Medulla oblongata (tissue), 1 donor: ENCODE measurements at regions not wholly inside any gene's neighbourhood (a gene's known extent, or its start where the extent isn't known, plus 50 kb on each side); places are given as distances from the start of the nearest gene placed in this dataset.
"Not testable (repeated sequence)": the region's sequence is repeated elsewhere in the genome, so short reads cannot be mapped to it uniquely, and the experiment has no call there.

ENCODE experiments used
- DNase-seq: peaks from one replicate; pipeline ENCODE4 v3.0.0-alpha.2; 2015; ENCODE audit errors: extremely low spot score

DNA sequence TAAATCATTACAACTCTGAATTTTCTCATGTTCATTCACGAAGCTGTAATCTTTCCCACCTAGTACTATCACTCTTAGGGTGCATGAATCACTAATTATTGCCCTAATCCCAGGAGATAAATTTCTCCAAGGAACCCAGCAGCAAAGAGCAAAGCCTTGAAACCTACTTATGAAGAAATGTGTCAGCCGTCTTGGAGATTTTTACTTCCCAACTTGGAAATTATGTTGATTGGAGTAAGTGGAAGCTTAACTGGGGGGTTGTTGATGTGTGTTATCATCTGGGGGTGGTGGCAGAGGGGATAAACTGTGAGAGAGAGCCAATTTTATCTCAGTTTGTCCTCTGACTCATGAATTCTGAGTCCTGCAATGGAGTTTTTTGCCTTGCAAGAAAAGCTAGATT is 440.5 kb upstream of the WWC1 start:
- no peak for DNase-seq

DNA sequence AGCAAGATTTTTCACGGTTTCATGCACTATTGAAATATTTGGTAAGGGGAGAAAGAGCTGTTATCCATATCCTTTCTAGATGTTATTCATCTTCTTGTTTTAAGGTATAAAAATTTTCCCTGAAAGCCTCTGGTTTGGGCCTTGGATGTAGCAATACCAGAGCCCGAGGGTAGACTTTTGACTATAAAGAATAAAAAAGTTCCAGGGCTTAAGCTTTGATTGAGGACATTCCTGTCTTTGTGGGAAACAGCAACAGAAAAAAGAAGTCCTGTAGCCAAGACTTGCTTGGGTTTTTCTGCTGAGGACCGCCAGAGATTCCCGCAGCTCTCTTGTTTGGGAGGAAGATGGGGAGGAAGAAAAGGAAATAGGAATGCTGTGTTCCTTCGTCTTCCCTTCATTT is 440.0 kb upstream of the WWC1 start:
- no peak for DNase-seq

- no peak for DNase-seq
These were observed 438.9 kb upstream of the WWC1 start for GRCh38 chr5:167852515-167852914.

GRCh38 chr5:167853421-167853820 is 438.0 kb upstream of the WWC1 start:
- no peak for DNase-seq

DNA sequence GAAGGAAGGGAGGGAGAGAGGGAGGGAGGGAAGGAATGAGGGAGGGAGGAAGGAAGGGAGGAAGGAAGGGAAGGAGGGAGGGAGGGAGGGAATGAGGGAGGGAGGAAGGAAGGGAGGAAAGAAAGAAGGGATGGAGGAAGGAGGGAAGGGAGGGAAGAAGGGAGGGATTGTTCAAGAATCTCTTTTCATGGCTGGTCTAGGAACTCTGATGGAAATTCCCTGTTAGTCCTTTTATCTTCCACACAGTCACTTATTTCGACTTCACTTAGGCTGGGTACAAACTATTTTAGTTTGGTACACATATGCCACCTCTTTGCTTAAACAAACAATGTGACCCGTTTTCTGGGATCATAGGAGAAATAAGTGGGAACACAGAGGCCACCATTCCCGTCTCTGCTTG is 435.6 kb upstream of the WWC1 start:
- DNase-seq, result no peak

GRCh38 chr5:167857321-167857720 is 434.1 kb upstream of the WWC1 start:
- DNase-seq, result no peak

- DNase-seq, result not testable (repeated sequence)
These were observed 433.1 kb upstream of the WWC1 start for GRCh38 chr5:167858186-167858855.

DNA sequence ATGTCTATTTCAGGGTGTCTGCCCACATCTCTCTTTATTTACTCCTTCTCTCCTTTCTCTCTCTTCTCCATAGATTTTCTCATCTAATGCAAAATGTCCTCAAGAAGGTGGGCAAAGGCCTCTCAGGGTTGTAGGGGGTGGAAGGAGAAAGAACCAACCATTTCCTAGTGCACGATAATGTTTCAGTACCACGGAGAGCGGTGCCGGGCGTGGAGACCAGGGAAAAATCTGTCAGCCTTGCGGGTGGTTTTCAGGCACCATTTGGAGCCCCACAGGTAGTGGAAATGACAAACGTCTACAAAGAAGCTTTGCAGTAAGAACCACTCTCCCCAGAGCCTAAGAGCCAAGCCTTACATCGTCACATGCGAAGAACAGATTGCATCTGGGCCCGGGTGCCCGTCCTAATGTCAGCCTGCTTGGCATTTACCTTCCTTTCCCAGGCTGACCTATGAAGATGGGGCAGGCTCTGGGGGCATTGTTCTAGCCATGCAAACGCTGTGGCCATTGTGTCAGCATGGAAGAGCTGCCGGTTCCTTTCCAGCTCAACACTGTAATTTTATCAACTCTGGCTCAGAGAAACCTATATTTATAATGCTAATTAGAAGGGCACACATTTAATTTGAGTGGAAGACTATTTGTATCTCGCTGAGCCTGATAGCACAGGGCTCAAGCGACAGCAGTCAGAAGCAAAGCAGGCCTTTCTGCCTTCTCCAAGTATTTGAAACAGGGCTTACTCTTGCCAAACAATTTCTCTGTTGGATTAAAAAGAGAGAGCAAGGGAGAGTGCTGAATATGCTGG is 430.1 kb upstream of the WWC1 start:
- DNase-seq, result no peak

DNA sequence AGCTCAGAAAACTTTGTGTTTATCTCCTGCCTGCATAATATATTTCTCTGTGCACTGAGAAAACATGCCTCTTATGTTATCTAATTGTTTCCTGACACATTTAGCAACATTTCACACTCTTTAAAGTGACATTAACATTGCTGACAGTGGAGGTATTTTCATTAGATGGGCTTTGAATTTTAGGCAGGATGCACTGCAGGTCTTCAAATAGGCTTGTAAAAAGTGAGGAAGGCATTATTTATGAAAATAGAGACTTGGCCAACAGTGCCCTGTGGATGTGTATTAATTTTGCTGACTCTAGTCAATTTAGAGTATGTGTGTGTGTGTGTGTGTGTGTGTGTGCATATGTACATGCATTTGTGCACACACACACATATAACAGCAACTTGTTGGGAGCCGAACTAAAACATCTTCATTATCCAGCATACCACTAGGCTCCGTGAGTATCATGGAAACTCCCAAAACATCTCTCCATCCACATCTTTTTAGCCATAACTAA is 429.5 kb upstream of the WWC1 start:
- DNase-seq, result no peak

- no peak for DNase-seq
These were observed 427.6 kb upstream of the WWC1 start for GRCh38 chr5:167863883-167864282.

DNA sequence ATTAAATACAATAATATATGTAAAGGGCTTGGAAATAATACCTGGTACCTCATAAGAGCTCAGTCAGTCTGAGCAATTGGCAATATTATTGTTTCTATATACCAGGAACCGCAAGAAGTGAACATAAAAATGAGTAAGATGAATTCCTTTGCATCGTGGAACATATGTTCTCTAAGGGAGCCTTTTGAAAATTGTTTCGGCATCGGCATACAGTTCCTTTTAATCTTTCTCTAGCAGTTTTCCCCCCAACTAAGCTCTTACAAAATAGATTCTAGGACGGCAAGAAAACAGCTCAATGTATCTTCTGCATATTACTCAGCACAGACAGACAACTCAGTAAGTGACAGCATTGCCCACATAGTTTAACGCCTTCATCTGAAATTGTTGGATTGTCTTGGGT is 426.6 kb upstream of the WWC1 start:
- no peak for DNase-seq

DNA sequence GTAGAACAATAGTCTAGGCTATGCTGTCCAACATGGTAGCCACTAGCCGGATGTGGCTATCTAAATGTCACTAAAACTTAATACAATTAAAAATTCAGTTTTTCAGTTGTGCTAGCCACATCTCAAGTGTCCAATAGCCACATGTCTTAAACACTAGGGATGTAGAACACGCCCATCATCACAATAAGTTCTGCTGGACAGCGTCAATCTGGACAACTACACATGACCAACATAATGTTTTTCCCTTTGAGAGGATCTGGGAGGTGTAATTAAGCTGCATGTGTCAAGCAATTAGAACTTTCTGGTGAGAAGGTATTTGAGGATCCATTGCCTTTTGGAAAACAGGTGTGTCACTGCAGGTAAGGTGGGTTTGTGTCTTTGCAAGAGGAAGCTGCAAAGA is 424.6 kb upstream of the WWC1 start:
- no peak for DNase-seq

DNA sequence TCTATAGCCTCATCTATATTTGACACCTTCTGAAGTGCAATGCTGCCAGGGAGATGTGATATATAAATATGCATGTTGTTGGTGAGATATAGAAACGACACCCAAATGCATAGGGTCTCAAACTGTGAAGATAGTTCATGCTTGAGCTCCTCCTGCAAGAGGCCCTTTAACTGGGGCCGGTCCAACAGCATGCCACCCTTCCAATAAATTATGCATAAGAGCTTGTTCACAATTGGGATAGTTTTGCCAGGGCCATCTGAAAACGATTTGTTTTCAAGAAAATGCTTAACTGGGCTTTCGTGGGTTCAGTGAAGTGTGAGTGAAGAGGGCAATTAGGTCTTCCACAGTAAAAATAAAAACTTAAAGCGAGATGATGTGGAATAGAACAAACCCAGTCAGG is 424.2 kb upstream of the WWC1 start:
- DNase-seq, result no peak

- no peak for DNase-seq
These were observed 422.3 kb upstream of the WWC1 start for GRCh38 chr5:167869125-167869524.

GRCh38 chr5:167870055-167870454 is 421.4 kb upstream of the WWC1 start:
- no peak for DNase-seq

DNA sequence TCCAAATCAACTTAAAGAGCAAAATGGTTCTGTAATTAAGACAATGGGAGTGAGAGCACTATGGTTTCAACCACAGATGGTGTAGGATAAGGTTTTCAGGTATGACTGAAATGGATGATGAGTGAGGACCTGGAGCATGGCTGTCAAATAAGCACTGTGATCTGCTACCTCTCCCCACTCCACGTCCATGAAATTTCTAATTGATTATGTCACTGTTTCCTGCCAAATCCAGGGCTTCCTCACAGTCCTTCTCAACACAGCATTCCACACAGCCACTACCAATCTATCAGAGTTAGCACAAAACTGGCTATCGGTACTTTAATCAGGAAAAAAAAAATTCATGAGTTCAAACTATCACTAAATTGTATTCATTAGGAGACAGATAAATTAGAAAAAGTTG is 420.4 kb upstream of the WWC1 start:
- DNase-seq, result no peak

DNA sequence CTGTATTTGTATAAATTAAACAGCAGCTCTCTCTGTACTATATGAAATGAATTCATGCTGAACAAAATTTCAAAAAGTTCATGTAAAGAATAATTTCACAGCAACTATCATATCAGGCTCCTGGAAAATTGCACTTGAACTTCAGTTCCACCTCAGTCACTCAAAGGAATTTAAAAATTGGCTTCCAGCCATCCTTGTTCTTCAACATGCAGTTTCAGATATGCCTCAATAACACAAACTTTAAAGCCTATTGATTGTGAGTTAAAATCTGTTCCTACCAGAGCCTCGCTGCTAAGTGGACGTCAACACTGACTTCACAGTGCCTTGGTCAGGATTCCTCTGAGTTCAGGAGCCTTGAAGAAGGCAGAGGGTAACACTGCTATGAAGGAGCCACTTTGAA is 418.7 kb upstream of the WWC1 start:
- no peak for DNase-seq

DNA sequence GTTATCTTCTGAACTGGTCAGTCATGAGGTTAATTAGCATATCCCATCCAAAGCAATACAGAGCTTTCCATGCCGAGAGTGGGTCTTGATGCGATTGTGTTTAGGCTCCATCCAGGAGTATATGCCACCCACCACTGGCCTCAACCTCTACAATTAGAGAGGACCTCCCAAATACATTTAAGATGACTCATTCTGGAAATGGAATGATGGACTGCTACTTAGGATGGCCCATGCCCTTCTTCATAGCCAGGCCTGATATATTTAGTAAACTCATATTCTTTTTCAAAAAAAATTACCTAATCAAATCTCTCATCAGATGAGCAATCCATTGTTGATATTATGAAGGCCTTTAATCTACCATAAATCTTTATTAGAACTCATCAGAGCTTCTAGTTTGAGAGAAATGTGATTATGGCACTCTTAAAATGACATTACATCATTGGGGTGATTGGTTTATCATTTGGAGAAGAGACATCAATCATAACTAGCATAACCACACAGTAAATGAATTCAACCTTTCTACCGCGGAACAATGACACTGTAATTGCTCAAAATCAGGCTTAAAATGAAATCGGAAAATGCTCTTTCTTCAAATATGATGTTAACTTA is 414.2 kb upstream of the WWC1 start:
- no peak for DNase-seq

DNA sequence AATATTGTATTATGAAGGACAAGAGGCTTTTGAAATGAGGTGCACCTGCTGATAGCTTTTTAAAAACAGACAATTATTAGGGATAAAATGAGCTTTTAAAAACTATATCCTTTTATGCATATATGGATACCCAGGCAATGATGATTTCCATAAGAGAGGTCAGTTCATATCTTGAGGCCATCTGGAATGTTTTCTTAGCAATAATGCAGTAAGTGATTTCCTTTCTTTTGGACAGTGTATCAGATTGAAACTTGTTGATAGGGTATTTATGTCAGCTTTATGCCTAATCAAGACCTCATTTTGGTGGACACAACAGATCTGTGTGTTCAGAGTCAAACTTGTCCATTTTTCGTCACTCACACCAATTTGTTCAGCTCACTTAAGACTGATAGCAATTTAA is 413.5 kb upstream of the WWC1 start:
- no peak for DNase-seq

DNA sequence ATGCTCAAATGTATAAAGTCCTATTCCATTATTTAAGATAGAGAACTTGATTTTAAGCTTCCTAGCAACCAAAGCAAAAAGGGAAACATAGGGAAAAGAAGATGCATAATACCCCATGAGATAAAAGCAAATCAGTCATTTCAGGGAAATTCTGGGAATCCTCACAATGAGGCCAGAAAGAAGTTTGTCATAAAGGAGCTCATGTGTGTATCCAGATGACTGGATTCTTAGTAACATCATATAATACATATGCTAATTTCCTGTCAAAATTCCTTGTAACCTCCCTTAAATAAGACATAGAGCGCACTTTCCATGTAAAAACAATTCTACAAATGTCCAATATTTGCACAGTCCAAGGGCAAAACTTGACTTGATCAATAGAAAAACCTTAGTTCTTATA is 411.0 kb upstream of the WWC1 start:
- DNase-seq, result no peak

DNA sequence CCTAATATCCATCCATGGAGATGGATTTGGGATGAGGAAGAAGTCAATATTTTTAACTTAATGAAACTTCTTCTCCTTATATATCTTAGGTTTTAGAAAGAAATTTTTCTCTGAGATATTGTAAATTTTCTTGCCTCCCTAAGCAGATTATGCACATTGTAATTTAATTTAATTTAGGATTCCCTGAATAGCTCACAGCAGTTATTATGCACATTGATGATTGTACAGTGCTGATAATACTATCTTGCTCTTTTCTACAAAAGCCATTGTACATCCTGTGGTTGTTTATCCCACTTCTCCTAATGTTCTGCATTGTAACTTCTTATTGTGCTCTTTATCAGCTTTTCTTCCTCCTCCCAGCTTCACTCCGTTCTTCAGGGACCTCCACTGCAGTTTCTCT is 410.4 kb upstream of the WWC1 start:
- DNase-seq, result no peak

GRCh38 chr5:167886196-167886595 is 405.2 kb upstream of the WWC1 start:
- DNase-seq, result no peak

- no peak for DNase-seq
These were observed 403.1 kb upstream of the WWC1 start for GRCh38 chr5:167888393-167888792.
